GM12872 (cell line): ENCODE measurements at regions not wholly inside any gene's neighbourhood (a gene's known extent, or its start where the extent isn't known, plus 50 kb on each side); places are given as distances from the start of the nearest gene placed in this dataset.

Source experiments
- TF ChIP-seq, protein P1 (sequence below): IDR thresholded peaks from 3 replicates; pipeline ENCODE4 v1.5.1; 2011; ENCODE audit warnings: low read depth, mild to moderate bottlenecking, low read length, moderate library complexity; ENCODE audit not compliant: insufficient read depth

DNA sequence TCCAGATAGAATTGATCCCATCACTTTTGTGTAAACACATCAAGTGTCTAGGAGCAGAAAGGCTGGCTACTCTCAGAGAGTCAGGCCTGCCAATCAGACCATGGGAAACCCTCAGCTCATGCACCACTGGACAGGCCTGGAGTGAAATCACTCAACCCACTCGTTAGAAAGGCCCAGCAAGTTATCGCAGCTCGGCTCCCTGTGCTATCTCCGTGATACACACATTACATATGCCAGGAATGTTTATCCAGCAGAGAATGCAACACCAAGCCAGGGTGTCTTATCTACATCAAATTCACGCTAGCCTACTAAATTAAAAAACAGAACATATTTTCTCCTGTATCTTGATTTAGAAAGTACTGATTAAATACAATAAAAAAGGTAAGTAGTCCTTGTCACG lies 232.4 kb upstream of the FOXQ1 start:
- TF ChIP-seq, protein P1, sequence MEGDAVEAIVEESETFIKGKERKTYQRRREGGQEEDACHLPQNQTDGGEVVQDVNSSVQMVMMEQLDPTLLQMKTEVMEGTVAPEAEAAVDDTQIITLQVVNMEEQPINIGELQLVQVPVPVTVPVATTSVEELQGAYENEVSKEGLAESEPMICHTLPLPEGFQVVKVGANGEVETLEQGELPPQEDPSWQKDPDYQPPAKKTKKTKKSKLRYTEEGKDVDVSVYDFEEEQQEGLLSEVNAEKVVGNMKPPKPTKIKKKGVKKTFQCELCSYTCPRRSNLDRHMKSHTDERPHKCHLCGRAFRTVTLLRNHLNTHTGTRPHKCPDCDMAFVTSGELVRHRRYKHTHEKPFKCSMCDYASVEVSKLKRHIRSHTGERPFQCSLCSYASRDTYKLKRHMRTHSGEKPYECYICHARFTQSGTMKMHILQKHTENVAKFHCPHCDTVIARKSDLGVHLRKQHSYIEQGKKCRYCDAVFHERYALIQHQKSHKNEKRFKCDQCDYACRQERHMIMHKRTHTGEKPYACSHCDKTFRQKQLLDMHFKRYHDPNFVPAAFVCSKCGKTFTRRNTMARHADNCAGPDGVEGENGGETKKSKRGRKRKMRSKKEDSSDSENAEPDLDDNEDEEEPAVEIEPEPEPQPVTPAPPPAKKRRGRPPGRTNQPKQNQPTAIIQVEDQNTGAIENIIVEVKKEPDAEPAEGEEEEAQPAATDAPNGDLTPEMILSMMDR = no peak

DNA sequence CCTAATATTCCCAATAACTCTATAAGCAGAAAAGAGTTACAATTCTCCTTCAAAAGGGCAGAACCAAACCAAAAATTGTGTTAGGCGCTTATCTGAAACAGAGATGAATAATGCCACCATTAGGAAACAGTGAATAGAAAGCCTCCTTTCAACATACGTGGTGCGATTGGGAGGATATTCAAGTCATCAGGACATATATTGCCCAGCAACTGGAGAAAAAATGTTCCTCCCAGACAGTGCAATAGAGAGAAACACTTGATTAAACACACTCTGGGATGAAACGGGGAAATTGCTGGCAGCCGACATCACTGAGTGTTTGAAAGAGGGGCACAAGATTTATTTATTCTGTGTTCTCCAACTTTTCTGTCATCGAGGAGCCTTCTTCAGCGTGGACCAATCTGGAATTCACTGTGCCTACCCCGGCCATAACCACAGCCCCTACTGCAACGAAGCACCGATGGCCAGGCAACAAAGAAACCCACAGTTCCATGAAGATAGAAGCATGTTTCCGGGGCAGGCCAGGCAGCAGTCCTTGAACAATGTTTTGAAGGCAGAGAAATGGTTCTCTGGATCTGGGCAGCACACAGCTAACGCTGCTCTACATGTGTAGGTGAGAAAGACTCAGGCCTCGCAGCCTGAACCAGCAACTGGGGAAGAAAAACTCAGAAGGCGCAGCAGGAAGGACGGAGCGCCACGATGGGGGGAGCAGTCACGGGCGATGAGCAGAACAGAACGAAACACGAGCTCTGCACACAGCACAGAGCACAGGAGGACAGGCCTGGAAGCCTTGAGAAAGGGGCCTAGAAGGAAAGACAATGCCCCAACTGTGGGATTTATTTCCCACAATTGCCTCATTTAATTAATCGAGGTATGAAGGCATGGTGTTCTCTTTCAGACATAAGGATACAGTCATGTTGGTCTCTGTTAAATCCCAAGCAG lies 234.2 kb upstream of the FOXQ1 start:
- TF ChIP-seq, protein P1 = no peak

DNA sequence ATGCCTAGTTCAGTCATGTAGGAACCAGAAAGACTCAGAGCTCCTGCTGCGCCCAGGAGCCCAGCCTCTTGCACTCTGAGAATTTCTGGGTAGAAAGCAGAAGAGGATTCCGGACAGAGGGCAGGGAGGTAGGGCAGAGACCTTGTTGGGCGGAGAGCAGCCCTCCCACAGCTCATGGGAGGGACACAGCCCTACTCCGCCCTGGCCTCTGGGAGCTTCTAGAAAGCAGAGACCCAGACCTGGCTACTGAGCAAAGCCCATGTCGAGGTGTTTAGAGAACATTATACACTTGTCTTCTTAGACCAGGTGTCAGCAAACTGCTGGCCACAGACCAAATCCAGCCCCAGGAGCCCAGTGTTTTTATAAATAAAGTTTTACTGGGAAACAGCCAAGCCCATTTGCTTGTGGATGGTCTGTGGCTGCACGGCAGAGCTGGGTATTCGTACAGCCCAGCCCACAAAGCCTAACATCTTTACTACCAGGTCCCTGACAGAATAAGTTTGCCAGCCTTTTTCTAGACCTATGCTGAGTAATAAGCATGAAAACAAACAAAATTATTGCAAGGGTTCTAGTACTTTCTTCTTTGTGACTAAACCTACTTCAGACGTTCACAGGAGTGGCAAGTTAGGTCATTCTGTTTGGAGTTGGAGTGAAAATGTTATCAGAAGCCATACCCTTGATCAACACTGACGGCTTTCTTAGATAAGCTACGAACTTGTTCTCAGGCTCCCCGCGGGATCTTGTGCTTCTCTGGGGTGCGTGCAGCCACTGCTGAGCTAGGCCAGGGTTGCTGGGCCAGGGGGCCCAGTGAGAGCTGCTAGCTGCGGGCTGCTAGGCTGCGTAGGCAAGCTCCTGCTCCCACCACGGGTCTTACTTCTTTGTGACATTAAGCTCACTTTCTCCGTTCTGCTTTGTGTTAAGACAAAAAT lies 235.1 kb upstream of the FOXQ1 start:
- TF ChIP-seq, protein P1 = no peak

DNA sequence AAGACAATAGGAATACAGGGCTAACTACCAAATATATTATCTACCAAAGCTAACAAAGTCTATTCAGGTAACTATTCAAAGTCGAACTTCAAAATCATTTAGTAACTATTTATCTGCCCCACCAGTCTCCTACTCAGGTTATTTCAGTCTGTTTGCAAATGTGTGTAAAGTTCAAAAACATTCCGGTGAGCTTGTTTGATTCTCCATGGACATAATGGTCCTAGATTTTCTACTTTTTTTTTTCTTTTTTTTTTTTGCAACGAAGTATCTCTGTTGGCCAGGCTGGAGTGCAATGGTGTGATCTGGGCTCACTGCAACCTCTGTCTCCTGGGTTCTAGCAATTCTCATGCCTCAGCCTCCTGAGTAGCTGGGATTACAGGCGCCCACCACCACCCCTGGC lies 236.0 kb upstream of the FOXQ1 start:
- TF ChIP-seq, protein P1 = no peak

DNA sequence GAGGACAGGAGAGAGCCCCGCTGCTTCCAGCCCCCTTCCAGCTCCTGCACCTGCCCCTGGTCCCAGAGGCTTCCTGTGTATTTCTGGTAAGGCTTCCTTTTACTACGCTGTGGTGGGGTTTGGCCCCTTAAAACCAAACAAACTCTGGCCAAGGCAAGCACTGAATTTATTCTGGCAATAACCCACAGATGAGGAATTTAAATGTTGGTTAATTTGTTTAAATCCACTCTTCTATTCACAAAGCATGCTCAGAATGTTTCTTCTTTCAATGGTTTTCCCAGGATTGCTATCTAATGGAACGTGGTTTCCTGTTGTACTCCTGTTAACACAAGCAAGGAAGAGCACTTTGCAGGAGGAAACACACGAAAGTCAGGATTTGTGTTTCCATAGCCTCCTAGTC lies 236.5 kb upstream of the FOXQ1 start:
- TF ChIP-seq, protein P1 = no peak

DNA sequence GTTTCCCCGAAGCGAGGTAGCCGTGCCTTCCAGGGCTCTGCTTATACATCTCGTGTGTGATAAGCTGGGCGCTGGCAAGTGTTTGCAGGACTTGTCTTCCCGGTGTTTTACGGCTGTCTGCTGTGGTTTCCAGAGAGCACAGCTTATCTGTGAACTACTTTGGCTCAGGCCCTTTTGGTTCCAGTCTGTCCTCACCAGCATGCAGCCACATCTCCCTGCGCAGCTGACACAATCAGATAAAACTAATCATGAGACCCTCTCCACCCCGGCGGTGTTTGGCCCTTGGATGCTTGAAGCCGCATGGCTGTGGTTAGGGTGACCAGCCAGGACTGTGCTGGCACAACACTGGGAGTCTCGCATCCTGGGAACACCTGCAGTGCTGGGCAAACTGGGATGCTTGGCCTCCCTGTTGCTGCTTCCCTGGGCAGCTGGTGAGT lies 241.8 kb upstream of the FOXQ1 start:
- TF ChIP-seq, protein P1 = no peak

DNA sequence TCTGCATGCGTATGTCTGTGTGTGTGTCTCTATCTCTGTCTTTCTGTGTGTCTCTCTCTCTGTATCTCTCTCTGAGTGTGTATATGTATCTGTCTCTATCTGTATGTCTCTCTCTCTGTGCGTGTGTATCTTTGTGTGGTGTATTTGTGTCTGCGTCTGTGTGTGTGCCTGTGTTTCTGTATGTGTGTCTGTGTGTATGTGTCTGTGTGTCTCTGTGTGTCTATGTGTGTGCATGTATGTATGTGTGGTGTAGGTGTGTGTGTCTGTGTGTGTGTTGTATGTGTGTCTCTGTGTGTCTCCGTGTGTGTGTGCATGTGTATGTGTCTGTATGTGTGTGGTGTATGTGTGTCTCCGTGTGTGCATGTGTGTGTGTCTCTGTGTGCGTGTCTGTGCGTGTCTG lies 243.0 kb upstream of the FOXQ1 start:
- TF ChIP-seq, protein P1 = no peak
